Kidney (tissue), 13 donors: ENCODE measurements at regions not wholly inside any gene's neighbourhood (a gene's known extent, or its start where the extent isn't known, plus 50 kb on each side); places are given as distances from the start of the nearest gene placed in this dataset.

Experiments used
- DNase-seq, 5 donors: peaks; one replicate each; pipeline ENCODE4 v3.0.0-alpha.2; 2013 to 2020
- FAIRE-seq: peaks from 2 replicates; lab custom pipeline; 2012; peaks lifted over from hg19 to GRCh38; lab: Jason Lieb, UNC
- H3K27ac ChIP-seq, 2 donors: one replicate each; pipeline ENCODE4 v1.7.0; 2013; ENCODE audit warnings: low read depth in 2 of 2, low read length in 2 of 2, inconsistent platforms in 1 of 2
- H3K27me3 ChIP-seq: one replicate; pipeline ENCODE4 v1.7.1; 2013; ENCODE audit warnings: low read length, inconsistent platforms; ENCODE audit not compliant: control insufficient read depth, insufficient read depth
- H3K36me3 ChIP-seq, 3 donors: one replicate each; pipeline versions ENCODE4 v1.7.0 to v1.7.1; 2013; ENCODE audit warnings: low read length in 3 of 3, control low read depth in 1 of 3, inconsistent platforms in 1 of 3; ENCODE audit not compliant: insufficient read depth in 3 of 3, control insufficient read depth in 2 of 3
- H3K4me1 ChIP-seq, 3 donors: one replicate each; pipeline versions ENCODE4 v1.7.0 to v1.7.1; 2013; ENCODE audit warnings: low read length in 3 of 3, inconsistent platforms in 1 of 3, low read depth in 1 of 3; ENCODE audit not compliant: control insufficient read depth in 2 of 3, insufficient read depth in 2 of 3
- H3K4me3 ChIP-seq, 3 donors: one replicate each; pipeline versions ENCODE4 v1.7.0 to v1.8.1; 2013; ENCODE audit warnings: low read length in 3 of 3, control low read depth in 1 of 3, inconsistent platforms in 1 of 3
- H3K9ac ChIP-seq, 3 donors: one replicate each; pipeline versions ENCODE4 v1.7.0 to v1.7.1; 2013; ENCODE audit warnings: low read length in 3 of 3, control low read depth in 1 of 3, inconsistent platforms in 1 of 3
- H3K9me3 ChIP-seq, 3 donors: one replicate each; pipeline versions ENCODE4 v1.7.0 to v1.7.1; 2013; ENCODE audit warnings: low read length in 3 of 3, control low read depth in 1 of 3, inconsistent platforms in 1 of 3; ENCODE audit not compliant: control insufficient read depth in 2 of 3, insufficient read depth in 1 of 3
- CTCF ChIP-seq: IDR thresholded peaks from 3 replicates; pipeline ENCODE4 v1.5.1; 2012; ENCODE audit warnings: mild to moderate bottlenecking, moderate library complexity, borderline replicate concordance; ENCODE audit not compliant: insufficient read depth; ENCODE audit errors: extremely low read depth
- intact Hi-C: fragments of 100-400 bp; cut with DNase I; formaldehyde crosslinking; loops from one replicate; pipeline ENCODE4 v1.11.1; 2022
- donor health status: control.
- donor health status: control.
- donor health status: control.
- donor health status: control.
- donor health status: control.
- donor health status: DM: yes; HTN: yes; CAD: no.
- donor health status: Normal renal cell carcinoma (clear cell type).

- Histone ChIP-seq H3K27me3 (no peaks in the 10 kb centered on the region), H3K36me3 (no peaks in the 10 kb centered on the region), H3K9me3 (no peaks in the 10 kb centered on the region), H3K4me1 (no peaks in the 10 kb centered on the region), H3K4me3 (no peak overlapping the region), H3K27ac (no peak overlapping the region), H3K9ac (no peak overlapping the region)
- DNase-seq (peak in 1 of 5 donors; percentile 25), FAIRE-seq (no peak)
- TF ChIP-seq CTCF: no peak
- intact Hi-C loops: no loop called here
These were observed 256.9 kb upstream of the FAT3 start for GRCh38 chr11:91967691-91968045.

- Histone ChIP-seq H3K4me1 (no peaks in the 10 kb centered on the region), H3K9me3 (no peaks in the 10 kb centered on the region), H3K27me3 (no peaks in the 10 kb centered on the region), H3K36me3 (no peaks in the 10 kb centered on the region), H3K4me3 (no peak overlapping the region), H3K27ac (no peak overlapping the region), H3K9ac (no peak overlapping the region)
- DNase-seq (peak in 1 of 5 donors; percentile 66), FAIRE-seq (no peak)
- no peak for TF ChIP-seq CTCF
- intact Hi-C loops: no loop called here
These were observed 257.5 kb upstream of the FAT3 start for GRCh38 chr11:91967026-91967690.

- no peaks in the 10 kb centered on the region for H3K36me3 ChIP-seq
- H3K27me3 ChIP-seq: no peaks in the 10 kb centered on the region
- TF ChIP-seq CTCF: no peak
- no peak for FAIRE-seq
- DNase-seq: no peak
- peaks cover 0 to 4% (median 0%) of the 10 kb centered on the region in 3 donors for H3K9me3 ChIP-seq
- intact Hi-C loops: no loop called here
- no peak overlapping the region for H3K9ac ChIP-seq
- no peaks in the 10 kb centered on the region for H3K4me1 ChIP-seq
- H3K4me3 ChIP-seq: no peak overlapping the region
- H3K27ac ChIP-seq: no peak overlapping the region
These were observed 258.2 kb upstream of the FAT3 start for GRCh38 chr11:91966368-91966767.

- DNase-seq (no peak), FAIRE-seq (no peak)
- intact Hi-C loops: no loop called here
- no peak overlapping the region for H3K9ac ChIP-seq
- H3K9me3 ChIP-seq: peaks cover 0 to 6% (median 0%) of the 10 kb centered on the region in 3 donors
- no peak for TF ChIP-seq CTCF
- no peak overlapping the region for H3K27ac ChIP-seq
- no peak overlapping the region for H3K4me3 ChIP-seq
- no peaks in the 10 kb centered on the region for H3K36me3 ChIP-seq
- no peaks in the 10 kb centered on the region for H3K27me3 ChIP-seq
- H3K4me1 ChIP-seq: no peaks in the 10 kb centered on the region
These were observed 263.8 kb upstream of the FAT3 start for GRCh38 chr11:91960770-91961169.
